Glutamatergic neuron (in vitro differentiated cells): ENCODE measurements at regions not wholly inside any gene's neighbourhood (a gene's known extent, or its start where the extent isn't known, plus 50 kb on each side); places are given as distances from the start of the nearest gene placed in this dataset.
"Not testable (repeated sequence)": the region's sequence is repeated elsewhere in the genome, so short reads cannot be mapped to it uniquely, and the experiment has no call there.

Experiments
- DNase-seq: peaks from one replicate; pipeline ENCODE4 v3.0.0; 2022
- H3K27ac Mint-ChIP-seq: one replicate; pipeline ENCODE4 v1.8.0; 2020; ENCODE audit warnings: mild to moderate bottlenecking, mixed read lengths, inconsistent platforms; ENCODE audit not compliant: unreplicated experiment
- H3K27me3 Mint-ChIP-seq: one replicate; pipeline ENCODE4 v1.8.0; 2020; ENCODE audit warnings: mild to moderate bottlenecking, moderate library complexity, mixed read lengths, inconsistent platforms; ENCODE audit not compliant: unreplicated experiment
- H3K36me3 Mint-ChIP-seq: one replicate; pipeline ENCODE4 v1.8.0; 2020; ENCODE audit warnings: mild to moderate bottlenecking, mixed read lengths, inconsistent platforms; ENCODE audit not compliant: unreplicated experiment
- H3K4me1 Mint-ChIP-seq: one replicate; pipeline ENCODE4 v1.8.0; 2020; ENCODE audit warnings: mild to moderate bottlenecking, low read depth, mixed read lengths, inconsistent platforms; ENCODE audit not compliant: unreplicated experiment
- H3K4me3 Mint-ChIP-seq: one replicate; pipeline ENCODE4 v1.8.0; 2020; ENCODE audit warnings: mild to moderate bottlenecking, mixed read lengths, inconsistent platforms; ENCODE audit not compliant: unreplicated experiment
- H3K9me3 Mint-ChIP-seq: one replicate; pipeline ENCODE4 v1.8.0; 2020; ENCODE audit warnings: mild to moderate bottlenecking, moderate library complexity, mixed read lengths, inconsistent platforms; ENCODE audit not compliant: unreplicated experiment
- TF ChIP-seq, protein P1 (sequence below): fragments of 200-600 bp; sonication (generic); IDR thresholded peaks from one replicate; pipeline ENCODE4 v1.5.0; 2021; ENCODE audit not compliant: partially characterized antibody, unreplicated experiment

DNA sequence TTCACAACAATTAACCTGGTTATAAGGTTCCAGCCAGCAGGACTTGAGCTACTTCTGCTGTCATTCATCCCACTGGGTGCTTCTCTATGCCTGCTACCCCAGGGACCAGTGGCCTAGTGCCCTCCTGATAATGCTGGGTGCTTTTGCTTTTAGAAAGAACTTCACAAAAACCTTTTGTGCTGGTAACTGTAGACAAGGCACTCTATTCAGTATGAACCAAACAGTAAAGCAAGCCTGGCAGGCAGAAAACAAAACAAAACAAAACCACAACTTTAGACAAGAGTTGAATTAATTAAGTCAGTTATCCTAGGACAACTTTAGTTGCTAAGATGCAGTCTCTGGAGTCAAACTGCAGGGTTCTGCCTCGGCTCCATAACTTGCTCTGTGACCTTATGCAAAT, 61.9 kb upstream of the ADGRL2 start:
- no peaks in the 10 kb centered on the region for H3K27me3 Mint-ChIP-seq
- TF ChIP-seq, protein P1, sequence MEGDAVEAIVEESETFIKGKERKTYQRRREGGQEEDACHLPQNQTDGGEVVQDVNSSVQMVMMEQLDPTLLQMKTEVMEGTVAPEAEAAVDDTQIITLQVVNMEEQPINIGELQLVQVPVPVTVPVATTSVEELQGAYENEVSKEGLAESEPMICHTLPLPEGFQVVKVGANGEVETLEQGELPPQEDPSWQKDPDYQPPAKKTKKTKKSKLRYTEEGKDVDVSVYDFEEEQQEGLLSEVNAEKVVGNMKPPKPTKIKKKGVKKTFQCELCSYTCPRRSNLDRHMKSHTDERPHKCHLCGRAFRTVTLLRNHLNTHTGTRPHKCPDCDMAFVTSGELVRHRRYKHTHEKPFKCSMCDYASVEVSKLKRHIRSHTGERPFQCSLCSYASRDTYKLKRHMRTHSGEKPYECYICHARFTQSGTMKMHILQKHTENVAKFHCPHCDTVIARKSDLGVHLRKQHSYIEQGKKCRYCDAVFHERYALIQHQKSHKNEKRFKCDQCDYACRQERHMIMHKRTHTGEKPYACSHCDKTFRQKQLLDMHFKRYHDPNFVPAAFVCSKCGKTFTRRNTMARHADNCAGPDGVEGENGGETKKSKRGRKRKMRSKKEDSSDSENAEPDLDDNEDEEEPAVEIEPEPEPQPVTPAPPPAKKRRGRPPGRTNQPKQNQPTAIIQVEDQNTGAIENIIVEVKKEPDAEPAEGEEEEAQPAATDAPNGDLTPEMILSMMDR: no peak
- no peak for DNase-seq
- no peaks in the 10 kb centered on the region for H3K9me3 Mint-ChIP-seq
- H3K36me3 Mint-ChIP-seq: no peaks in the 10 kb centered on the region
- no peak overlapping the region for H3K4me3 Mint-ChIP-seq
- H3K27ac Mint-ChIP-seq: no peak overlapping the region
- H3K4me1 Mint-ChIP-seq: no peaks in the 10 kb centered on the region

DNA sequence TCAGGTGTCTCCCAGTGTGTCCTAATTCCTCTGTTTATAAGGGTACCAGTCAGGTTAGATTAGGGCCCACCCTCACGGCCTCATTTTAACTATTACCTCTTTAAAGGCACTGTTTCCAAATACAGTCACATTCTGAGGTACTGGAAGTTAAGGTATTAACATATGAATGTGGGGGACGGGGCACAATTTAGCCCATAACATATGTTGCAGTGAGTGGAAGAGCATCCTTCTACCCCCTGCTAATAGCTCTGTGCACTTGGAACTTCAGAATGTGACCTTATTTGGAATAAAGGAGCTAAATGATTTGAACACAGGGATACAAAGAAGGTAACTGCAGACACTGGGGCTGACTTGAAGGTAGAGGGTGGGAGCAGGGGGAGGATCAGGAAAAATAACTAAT, 67.3 kb upstream of the ADGRL2 start:
- H3K27ac Mint-ChIP-seq: no peak overlapping the region
- no peak for DNase-seq
- no peak overlapping the region for H3K4me3 Mint-ChIP-seq

DNA sequence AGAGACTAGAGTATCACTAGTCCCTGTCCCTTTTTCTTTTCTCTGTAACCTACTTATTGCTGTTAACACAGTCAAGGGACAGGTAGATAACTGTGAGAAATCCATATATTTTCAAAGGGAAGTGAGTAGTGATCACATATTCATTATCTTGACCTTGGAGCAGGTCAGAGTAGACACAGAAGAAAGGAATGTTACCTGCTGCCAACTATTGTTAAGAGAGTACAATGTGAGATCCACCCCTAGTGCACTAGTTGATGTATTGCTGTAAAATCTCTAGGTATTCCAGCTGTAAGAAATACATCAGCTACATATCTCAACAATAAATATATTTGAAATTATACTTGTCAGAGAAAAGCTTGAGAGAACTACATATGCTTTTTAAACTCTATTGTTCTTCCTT, 68.7 kb upstream of the ADGRL2 start:
- H3K4me1 Mint-ChIP-seq: no peaks in the 10 kb centered on the region
- no peaks in the 10 kb centered on the region for H3K36me3 Mint-ChIP-seq
- H3K9me3 Mint-ChIP-seq: no peaks in the 10 kb centered on the region
- no peak overlapping the region for H3K4me3 Mint-ChIP-seq
- TF ChIP-seq, protein P1: no peak
- DNase-seq: no peak
- H3K27ac Mint-ChIP-seq: no peak overlapping the region
- H3K27me3 Mint-ChIP-seq: no peaks in the 10 kb centered on the region

More for the DNA sequence above, 67.3 kb upstream of the ADGRL2 start:
- Mint-ChIP-seq H3K27me3 (no peaks in the 10 kb centered on the region), H3K4me1 (no peaks in the 10 kb centered on the region), H3K36me3 (no peaks in the 10 kb centered on the region), H3K9me3 (no peaks in the 10 kb centered on the region)
- TF ChIP-seq, protein P1: no peak

DNA sequence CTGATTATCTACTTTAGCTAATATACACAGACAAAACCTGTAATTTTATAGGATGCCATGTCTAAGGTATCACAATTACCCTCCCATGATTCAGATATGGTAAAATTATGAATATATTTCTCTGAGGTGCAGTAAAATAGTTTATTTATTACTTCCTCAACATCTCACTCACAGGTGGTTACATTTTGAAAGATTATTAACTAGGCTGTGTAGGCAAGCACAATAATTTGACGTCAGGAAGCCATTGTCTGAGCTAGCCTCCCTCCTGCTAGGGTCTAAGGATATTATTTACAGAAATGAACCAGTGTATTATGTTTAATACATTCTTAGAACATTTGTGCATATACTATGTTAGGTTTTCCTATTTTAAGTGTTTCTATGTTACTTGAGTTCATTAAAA, 69.9 kb upstream of the ADGRL2 start:
- H3K4me3 Mint-ChIP-seq: no peak overlapping the region
- DNase-seq: no peak
- no peaks in the 10 kb centered on the region for H3K27me3 Mint-ChIP-seq
- H3K4me1 Mint-ChIP-seq: no peaks in the 10 kb centered on the region
- no peaks in the 10 kb centered on the region for H3K9me3 Mint-ChIP-seq
- TF ChIP-seq, protein P1: no peak
- H3K27ac Mint-ChIP-seq: no peak overlapping the region
- no peaks in the 10 kb centered on the region for H3K36me3 Mint-ChIP-seq

DNA sequence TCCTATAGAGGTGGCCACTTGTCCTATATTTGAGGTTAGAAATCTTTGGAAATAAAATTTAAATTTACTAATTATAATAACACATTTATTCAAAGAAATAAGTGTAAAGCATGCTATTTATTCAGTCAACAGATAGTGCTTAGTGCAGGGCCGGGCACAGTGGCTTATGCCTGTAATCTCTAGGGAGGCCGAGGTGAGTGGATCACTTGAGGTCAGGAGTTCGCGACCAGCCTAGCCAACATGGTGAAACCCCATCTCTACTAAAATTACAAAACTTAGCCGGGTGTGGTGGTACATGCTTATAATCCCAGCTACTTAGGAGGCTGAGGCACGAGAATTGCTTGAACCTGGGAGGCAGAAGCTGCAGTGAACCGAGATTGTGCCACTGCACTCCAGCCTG, 70.4 kb upstream of the ADGRL2 start:
- H3K27me3 Mint-ChIP-seq: not testable (repeated sequence)

DNA sequence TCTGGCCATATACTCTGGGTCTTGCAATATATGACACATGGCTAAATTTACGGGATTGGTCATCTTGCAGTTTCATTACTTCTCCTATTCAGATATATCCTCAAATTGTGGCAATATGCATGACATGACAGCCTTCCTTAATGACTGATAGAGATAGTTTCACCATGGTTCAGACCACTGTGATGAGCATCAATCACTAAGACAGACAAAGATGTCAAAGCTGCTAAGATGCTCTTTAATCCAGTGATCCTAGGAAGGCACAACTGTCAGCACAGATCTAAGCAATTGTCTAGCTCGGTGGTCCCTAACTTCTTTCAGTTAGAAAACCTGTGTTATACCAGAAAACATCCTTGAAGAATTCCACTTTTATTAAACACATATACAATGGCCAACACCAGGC, 70.9 kb upstream of the ADGRL2 start:
- Mint-ChIP-seq H3K9me3 (no peaks in the 10 kb centered on the region), H3K27me3 (no peaks in the 10 kb centered on the region), H3K4me3 (no peak overlapping the region), H3K4me1 (no peaks in the 10 kb centered on the region), H3K27ac (no peak overlapping the region), H3K36me3 (no peaks in the 10 kb centered on the region)
- DNase-seq: no peak
- TF ChIP-seq, protein P1: no peak

More for the DNA sequence above, 70.4 kb upstream of the ADGRL2 start:
- H3K4me1 Mint-ChIP-seq, H3K9me3 Mint-ChIP-seq, DNase-seq, H3K36me3 Mint-ChIP-seq, H3K4me3 Mint-ChIP-seq, H3K27ac Mint-ChIP-seq: not testable (repeated sequence)
